Stimulated activated CD4-positive, alpha-beta T cell treated with anti-CD3 and anti-CD28 coated beads, Interleukin-2, amount 100 ng/mL, for 4 hours (primary cell): ENCODE measurements at regions not wholly inside any gene's neighbourhood (a gene's known extent, or its start where the extent isn't known, plus 50 kb on each side); places are given as distances from the start of the nearest gene placed in this dataset.

Source experiments
- DNase-seq: peaks from one replicate; pipeline ENCODE4 v3.0.0-alpha.2; 2020; ENCODE audit warnings: low read depth

DNA sequence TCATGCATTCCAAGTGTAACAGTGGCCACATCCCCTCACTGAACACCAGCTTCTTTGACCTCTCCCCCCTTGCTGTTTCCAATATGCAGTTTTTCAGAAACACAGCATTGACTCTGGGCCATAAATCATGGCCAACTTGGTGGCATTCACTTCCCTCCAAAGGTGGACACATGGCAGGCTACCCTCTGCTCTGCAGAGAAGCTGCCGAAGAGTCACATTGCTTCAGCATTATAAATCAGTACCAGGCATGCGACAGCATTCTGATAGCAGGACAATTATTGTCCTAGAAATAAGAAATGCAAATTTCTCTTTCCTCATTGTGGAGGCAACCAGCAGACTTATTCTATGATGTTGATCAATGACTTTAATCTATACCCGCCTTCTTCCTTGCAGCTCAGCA is 475.4 kb upstream of the GHITM start:
- DNase-seq: no peak

DNA sequence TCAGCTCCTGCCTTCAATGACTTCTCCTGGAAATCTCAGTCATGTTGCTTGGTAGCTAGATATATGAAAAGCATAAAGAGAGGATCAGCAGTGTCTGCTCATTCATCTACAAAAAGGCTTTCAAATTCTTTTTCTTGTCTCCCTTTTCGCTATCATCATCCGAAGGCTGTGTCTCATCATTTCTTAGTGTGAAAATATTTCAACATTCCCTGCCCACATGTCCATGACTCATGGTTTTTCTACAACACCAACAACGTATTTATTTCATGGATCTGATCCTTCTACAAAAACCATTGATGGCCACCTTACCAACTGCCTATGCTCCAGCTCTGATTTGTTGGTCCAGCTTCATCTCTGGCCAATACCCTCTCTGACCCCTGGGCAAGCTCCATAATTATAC is 472.5 kb upstream of the GHITM start:
- no peak for DNase-seq

DNA sequence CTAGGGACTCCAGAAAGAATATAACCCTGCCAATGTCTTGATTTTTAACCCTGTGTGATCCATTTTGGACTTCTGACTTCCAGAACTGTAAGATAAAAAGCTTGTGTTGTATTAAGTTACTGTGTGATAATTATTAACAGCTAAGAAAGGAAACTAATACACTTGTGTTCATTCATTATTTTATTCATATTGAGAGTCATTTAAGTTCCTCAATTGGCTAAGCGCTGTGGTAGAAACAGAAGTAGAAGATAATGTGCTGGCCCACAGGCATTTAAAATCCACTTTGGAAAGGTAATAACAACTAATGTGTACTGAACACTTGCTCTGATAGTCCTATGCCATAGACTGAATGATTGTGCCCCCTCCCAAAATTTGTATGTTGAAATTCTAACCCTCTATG is 471.7 kb upstream of the GHITM start:
- DNase-seq: no peak

DNA sequence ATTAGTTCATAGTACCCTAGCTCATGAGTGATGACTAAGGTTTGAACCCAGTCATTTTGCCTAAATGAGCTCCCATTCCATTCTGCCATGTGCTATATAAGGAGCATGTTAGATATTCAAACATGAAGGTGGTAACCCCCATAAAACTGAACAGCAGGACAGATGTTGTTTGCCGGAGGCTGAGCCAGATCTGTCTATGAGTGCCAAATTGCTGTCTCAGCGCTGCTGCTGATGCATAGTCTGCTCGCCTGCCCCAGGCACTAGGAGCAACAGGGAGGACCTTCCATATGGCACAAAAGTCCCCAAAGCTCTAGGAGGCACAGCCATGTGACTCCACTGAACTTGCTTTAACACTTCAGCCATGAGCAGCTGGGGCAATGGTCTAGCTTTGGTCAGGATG is 466.0 kb upstream of the GHITM start:
- DNase-seq: no peak

DNA sequence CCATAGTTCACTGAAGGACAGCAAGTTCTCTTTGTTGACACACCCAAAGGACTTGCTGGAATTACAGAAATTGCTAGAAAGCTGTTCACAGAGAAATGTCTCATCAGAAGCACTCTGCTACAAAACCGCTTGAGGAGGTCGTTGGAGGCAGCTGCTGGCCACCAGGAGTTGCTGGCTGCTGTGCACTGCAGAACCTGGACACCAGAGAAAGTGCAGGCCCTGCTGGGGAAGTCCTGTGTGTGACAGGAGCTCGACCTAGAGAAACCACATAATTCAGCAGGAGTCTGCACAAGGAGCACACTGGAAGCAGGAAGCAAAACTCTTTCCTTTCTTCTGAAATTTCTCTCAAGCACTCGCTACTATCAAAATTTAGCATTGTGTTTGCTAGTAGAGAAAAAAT is 461.5 kb upstream of the GHITM start:
- DNase-seq: no peak

DNA sequence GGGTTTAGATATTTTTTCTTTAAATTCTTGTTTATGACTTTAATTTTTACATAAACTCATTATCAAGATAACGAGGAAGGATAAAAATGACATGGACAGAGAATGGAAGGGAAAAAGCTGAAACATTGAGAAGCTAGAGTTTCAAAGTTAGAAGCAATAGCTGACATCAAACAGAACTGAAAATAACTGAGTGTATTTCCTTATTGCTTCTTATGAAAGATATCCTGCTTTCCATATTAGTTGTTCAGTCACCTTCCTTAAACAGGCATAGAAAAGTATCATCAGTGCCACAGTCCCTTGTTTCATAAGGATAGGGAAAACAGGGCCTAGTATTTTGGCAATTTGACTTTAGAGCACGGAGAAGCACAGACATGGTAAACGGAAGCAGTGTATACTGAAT is 460.5 kb upstream of the GHITM start:
- DNase-seq: no peak

DNA sequence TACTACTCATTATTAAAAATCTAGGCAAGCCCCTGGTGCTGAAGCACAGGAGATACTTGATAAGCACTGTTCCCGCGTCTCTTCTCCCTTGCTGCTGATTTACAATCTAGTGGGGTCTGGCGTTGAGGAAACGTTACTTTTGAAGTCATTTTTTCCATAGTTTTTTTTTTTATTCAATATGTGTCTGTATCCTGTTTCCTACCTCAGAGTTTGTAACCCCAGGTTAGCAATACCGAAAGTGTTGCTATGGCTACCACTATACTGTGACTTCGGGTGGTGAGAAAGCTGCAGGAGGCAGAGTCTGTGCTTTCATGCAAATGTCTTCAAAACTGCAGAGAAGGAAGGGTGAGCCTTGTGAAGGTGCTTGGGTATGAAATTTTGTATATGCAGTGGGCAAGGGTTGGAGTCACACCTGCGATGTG is 458.8 kb upstream of the GHITM start:
- DNase-seq: no peak

DNA sequence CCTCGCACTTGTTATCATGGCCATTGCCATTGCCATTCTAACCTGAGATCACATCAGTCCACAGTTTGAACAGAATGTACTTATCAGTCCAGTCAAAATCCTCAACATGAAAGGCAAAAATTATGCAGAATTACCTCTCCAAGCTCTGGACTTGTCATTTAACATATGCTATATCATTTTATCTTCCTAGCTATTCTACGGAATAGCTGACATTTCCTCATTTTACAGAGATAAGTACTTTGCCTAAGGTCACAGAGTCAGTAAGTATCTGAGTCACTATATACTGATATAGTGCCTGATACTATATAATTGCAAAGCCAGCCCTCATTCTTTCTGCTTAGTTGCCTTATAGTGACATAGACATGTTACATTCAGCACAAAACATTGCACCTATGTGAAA is 456.9 kb upstream of the GHITM start:
- DNase-seq: no peak

DNA sequence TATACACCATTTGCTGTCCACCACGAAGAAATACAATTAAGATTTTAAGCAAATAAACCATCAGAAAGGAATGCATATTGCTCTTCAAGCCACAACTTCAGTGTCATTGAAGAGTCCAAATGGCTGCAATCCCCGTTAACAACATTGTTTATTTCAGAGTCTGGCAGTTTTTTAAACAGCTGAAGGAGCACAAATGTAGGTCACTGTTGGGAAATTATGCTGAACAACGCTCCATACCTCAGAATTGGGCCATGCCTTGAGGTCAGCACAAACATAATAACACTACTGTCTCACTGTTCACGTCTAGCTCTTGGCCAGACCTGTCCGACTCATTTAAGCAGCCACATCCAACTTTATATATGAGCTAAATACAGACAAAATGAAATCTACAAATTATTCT is 453.9 kb upstream of the GHITM start:
- no peak for DNase-seq

DNA sequence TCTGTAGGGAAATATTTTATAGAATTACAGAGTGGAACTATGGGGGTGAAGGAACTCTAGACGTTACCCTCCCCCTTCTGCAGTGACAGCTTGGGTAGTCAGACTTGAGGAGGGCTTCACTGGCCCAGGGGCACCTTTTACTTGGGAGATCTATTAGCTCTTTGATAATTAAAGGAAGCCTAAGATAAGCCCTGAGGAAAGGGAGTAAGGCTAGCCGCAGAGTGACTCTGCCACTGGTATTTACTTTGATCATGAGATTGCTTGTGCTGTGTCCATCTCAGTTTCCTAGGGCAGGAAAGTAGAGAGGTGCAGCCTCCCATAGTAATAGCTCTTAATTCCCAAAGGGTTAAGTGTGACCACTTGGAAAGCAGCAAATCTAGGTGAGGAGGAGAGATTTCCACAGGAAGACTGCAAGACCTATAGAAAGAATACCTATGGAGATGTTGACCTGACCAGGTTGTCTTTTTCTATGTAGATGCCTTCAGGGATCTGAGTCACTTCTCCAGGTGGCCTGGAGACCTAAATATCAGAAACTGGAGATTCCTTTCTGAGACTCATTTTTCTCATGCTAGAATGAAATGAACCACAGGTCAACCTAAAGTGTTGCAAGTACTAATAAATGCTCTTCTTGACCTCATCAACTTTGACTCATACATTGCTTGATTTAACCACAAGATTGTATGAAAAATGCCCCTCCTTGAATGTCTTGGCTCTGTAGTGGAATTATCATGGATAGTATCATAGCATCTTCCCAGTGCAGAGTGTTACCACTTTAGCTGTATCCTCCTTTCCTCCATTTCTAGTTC is 447.3 kb upstream of the GHITM start:
- DNase-seq: no peak

DNA sequence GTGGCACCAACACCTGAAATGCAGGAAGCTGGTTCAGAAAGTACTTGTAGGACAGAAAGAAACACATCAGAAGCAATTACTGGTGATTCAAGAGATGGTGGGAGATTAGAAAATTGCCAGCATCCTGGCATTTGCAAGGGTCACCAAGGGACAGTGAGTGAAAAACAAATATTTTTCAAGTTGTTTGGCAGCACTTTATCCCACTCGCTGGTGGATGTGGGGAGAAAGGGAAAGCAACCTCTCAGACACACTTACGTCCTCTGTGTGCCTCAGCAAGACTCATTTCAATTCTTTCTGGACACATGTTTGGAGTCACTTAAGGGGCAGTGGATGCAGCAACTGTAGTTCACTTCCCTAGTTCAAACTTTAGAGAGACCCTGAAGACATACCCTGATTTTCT is 440.4 kb upstream of the GHITM start:
- DNase-seq: no peak

DNA sequence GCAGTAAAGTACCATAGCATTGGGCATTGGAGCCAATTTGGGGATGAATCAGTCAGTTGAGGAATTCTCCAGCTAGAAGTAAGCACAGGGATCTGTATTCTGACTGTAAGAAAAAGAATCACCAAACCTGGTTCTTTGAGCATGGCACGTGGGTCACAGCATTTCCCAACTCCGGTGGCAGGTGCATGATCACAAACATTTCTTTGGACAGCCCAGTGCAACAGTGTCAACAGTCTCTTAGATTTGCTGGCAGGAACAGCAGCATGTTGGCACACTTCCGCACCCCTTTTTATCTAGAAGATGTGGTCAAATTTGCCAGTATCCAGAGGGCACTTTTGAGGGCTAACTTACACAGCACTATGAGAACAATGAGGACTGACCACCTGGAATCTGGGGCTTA is 437.5 kb upstream of the GHITM start:
- no peak for DNase-seq

DNA sequence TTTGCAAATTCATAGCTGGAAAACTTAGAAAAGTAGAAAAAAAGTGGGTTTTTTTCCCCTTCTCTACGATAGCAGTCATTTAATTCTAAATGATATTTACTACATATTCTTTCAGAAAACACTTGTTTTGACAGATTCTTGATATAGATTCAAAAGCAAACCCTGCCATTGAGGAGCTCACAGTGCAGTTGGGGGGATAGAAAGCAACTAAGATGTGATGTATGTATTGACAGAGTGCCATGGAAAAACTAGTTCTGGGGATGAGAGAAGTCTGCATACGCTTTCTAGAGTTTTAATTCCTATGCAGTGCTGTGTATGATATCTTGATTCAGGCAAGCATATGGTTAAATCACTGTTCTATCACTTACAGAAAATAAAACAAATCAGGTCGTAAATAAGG is 436.6 kb upstream of the GHITM start:
- no peak for DNase-seq

DNA sequence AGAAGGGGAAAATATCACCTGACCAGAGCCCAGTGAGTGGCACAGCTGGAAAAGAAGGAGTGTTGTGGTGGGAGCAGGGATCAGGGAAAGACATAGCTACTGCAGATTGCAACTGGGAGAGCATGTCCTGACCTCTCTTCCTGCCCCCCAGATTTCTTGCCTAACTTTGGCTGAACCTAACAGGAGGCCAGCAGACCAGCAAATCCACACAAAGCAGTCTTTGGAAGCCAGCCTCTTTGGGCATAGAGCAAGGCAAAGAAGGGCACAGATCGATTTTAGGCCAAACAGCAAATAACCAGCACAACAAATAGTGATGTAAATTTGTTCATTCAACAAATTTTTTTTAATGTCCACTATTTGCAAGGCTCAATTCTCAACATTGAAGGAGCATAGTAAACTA is 433.2 kb upstream of the GHITM start:
- DNase-seq: no peak

DNA sequence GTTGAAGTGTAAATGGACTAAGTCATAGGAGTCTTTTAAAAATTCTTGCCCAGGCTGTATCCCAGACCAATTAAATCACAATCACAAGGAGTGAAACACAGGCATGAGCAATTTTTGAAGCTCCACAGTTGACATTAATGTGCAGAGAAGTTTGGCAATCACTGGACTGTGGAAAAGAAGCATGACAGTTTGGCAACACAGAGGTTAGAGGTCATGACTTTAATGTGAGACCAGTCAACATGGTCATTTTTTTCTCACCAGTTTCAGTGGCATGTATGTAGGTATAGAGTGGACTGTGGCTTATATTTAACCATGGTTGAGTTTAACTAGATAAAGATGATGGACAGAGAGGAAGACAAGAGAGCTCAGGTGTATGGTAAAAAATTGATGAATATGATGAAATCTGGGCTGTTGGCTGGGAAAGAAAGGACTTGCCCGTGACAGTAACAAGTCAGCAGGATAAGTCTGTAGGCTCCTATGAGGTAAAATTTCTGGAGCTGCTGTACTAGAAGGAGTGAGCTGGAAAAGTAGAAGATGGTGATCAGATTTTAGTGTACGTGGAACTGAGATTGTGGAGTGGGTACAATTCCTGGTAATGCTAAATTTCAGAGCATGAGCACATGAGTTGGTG is 432.2 kb upstream of the GHITM start:
- DNase-seq: no peak

DNA sequence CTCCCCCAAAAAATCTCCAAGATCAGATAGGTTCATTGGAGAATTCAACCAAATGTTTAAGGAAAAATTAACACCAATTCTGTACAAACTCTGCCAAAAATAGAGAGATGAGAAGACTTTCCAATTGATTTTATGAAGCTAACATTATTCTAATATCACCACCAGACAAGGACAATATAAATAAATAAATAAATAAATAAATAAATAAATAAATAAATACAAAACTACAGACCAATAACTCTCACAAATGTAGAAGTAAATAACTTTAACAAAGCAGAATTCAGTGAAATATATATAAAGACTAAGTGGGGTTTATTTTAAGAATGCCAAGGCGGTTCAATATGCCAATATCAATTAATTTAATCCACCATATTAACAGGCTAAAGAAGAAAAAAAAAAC is 425.9 kb upstream of the GHITM start:
- DNase-seq: no peak

DNA sequence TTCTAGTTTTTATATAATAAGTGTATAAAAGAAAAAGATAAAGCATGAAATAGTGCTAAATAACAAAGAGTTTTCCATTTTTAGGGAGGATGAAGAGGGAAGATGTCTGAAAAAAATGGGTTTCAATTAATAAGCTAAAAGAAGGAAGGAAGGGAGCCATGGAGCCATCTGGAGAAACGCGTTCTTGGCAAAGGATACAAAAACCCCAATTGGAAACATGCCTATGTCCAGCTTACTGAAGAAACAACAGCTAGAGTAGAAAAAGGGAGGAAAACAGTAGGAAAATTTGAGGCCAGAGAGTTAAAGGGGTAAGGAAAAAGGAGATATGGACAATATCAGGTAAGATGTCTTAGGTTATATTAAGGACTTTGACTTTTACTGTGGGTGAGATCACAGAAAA is 416.2 kb upstream of the GHITM start:
- DNase-seq: no peak

DNA sequence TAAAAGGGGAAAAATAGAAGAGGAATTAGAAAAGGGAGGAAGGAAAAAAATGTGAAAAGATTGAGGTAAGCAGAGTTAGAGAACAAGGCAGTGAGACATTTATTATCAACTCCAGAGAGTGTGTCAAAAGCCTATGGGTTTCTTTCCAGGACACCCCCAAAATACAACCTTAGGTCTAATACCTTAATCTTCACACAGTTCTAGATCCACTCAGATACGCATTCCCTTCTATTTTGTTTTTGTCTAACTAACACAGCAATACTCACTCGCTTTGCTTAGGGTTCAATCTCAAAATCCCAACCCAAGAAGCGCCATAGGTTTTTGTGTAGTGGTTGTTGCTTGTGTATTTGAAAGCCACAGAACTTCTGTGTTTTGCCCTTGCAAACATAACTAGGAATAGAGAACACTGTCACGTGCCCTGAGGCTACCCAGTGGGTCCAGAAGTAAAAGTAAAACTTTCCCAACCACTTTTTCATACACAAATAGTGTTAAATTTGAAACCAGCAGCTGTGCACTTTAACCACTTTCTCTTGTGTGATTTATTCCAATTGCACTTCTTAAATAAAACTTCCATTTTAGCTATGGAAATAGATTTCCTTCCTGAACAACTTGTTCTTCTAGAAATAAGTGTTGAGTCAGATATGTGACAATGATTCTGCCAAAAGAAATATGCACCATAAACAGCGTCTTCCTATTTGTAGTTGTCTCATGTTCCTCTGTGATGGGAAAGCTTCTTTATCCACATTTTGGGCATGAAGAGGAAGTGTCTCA is 414.7 kb upstream of the GHITM start:
- DNase-seq: no peak

DNA sequence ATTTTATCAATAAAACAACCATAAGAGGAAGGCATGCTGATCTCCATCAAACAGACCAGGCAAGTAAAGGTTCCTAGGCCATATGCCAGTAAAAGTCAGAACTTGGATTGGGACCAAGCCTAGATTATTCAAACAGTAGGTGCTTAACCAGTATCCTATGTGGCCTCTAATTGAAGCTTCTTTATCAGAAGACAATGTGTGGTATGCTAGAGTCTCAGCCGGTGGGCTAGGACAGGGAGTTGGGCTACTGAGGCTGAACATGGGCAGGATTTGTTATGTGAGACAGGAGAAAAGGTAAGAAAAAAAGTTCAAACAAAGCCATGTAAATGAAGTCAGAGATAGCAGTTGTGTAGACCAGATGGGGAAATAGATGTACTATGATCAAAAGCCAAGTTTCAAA is 413.7 kb upstream of the GHITM start:
- no peak for DNase-seq

DNA sequence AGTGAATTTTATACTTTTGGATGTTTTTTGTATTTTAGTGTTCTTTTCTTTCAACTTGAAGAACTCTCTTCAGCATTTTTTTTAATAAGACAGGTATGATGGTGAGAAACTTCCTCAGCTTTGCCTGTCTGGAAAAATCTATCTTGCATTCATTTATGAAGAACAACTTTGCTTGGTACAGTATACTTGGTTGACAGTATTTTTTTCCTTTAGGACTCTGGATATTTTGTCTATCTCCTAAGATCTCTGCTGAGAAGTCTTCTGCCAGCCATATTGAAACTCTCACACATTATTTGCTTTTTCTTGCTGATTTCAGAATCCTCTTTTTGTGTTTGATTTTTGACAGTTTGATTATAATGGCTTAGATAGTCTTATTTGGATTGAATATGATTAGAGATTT is 405.0 kb upstream of the GHITM start:
- DNase-seq: no peak

DNA sequence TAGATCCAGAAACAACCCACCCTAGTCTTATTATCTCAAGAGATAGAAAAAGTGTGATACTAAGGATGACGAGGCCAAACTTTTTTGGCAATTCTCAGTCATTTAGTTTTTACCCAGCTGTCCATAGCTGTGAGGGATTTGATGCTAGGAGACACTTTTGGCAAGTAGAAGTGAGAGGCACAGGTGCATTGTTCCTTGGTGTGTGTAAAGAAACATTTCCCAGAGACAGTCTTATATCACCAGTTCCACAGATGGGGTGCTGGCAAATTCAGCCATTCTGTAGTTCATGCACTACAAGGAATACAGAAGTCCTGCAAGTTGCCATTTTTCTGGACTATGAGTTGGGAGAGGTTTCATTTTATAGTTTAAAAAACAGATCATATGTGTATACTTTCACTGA is 403.3 kb upstream of the GHITM start:
- no peak for DNase-seq

DNA sequence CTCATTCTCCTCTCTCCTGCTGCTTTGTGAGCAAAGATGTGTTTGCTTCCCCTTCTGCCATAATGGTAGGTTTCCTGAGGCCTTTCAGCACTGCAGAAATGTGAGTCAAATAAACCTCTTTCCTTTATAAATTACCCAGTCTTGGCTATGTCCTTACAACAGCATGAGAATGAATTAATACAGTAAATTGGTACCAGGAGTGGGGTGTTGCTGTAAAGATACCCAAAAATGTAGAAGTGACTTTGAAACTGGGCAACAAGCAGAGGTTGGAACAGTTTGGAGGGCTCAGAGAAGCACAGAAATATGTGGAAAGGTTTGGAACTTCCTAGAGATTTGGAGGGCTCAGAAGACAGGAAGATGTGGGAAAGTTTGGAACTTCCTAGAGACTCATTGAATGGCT is 388.7 kb upstream of the GHITM start:
- DNase-seq: no peak

DNA sequence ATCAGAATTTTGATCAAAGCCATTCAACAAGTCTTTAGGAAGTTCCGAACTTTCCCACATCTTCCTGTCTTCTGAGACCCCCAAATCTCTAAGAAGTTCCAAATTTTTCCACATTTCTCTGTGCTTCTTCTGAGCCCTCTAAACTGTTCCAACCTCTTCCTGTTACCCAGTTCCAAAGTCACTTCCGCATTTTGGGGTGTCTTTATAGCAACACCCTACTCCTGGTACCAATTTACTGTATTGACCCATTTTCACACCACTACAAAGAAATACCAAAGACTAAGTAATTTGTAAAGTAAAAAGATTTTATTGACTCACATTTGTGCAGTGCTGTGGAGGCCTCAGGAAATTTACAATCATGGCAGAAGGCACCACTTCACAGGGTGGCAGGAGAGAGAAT is 385.8 kb upstream of the GHITM start:
- DNase-seq: no peak
